HEK293 (cell line): ENCODE measurements at regions not wholly inside any gene's neighbourhood (a gene's known extent, or its start where the extent isn't known, plus 50 kb on each side); places are given as distances from the start of the nearest gene placed in this dataset.
"Not testable (repeated sequence)": the region's sequence is repeated elsewhere in the genome, so short reads cannot be mapped to it uniquely, and the experiment has no call there.

Experiments
- CTCF ChIA-PET: fragments of 350-600 bp; formaldehyde crosslinking; extraction: SDS; loops from one replicate; lab custom pipeline; 2021; ENCODE audit warnings: antibody characterized with exemption; lab: Yijun Ruan, JAX
- POLR2A ChIA-PET: fragments of 300-600 bp; formaldehyde crosslinking; extraction: SDS; loops from one replicate; lab custom pipeline; 2020; ENCODE audit warnings: antibody characterized with exemption, inconsistent platforms; lab: Yijun Ruan, JAX
- H3K27ac ChIP-seq: fragments of 200-500 bp; sonication (Bioruptor generic); 2 replicates; pipeline ENCODE4 v1.5.1; 2014; ENCODE audit warnings: low read depth, low read length, control low read depth, inconsistent platforms; ENCODE audit errors: extremely low read depth
- H3K36me3 ChIP-seq, 2 experiments: fragments of 200-500 bp in 1 of 2; sonication (Bioruptor generic) in 1 of 2; 1 replicate in 1 of 2; 2 replicates in 1 of 2; pipeline ENCODE4 v1.5.1; 2014 to 2017; ENCODE audit warnings: inconsistent platforms in 2 of 2, low read length in 2 of 2; ENCODE audit not compliant: control insufficient read depth in 2 of 2, insufficient read depth in 1 of 2
- H3K4me1 ChIP-seq: fragments of 200-500 bp; sonication (Bioruptor generic); 2 replicates; pipeline ENCODE4 v1.5.1; 2014; ENCODE audit warnings: mild to moderate bottlenecking, low read length, inconsistent platforms; ENCODE audit not compliant: control insufficient read depth, insufficient read depth
- H3K4me3 ChIP-seq: 2 replicates; pipeline ENCODE4 v1.5.1; 2011; ENCODE audit warnings: low read depth, mild to moderate bottlenecking, control low read depth, low read length, moderate library complexity
- H3K9me3 ChIP-seq: fragments of 200-500 bp; sonication (Bioruptor generic); 2 replicates; pipeline ENCODE4 v1.5.1; 2014; ENCODE audit warnings: low read depth, low read length, inconsistent platforms; ENCODE audit not compliant: control insufficient read depth, insufficient read depth
- FEZF1 ChIP-seq: fragments of 450-650 bp; formaldehyde crosslinking; IDR thresholded peaks from 2 replicates; pipeline ENCODE4 v1.5.1; 2016; ENCODE audit warnings: missing biosample characterization, missing genetic modification characterization
- KLF8 ChIP-seq: fragments of 450-650 bp; formaldehyde crosslinking; IDR thresholded peaks from 2 replicates; pipeline ENCODE4 v1.5.1; 2016; ENCODE audit warnings: missing biosample characterization, missing genetic modification characterization
- SETDB1 ChIP-seq: IDR thresholded peaks from one replicate; pipeline ENCODE4 v1.6.1; 2017; ENCODE audit warnings: mild to moderate bottlenecking, low read length, moderate library complexity, mixed read lengths; ENCODE audit not compliant: insufficient read length
- ZBTB17 ChIP-seq: fragments of 450-650 bp; formaldehyde crosslinking; IDR thresholded peaks from 2 replicates; pipeline ENCODE4 v1.5.1; 2016; ENCODE audit warnings: missing biosample characterization, missing genetic modification characterization
- ZEB2 ChIP-seq: fragments of 450-650 bp; formaldehyde crosslinking; IDR thresholded peaks from 2 replicates; pipeline ENCODE4 v1.5.1; 2016; ENCODE audit warnings: missing biosample characterization, missing genetic modification characterization
- ZNF114 ChIP-seq: fragments of 450-650 bp; formaldehyde crosslinking; IDR thresholded peaks from 2 replicates; pipeline ENCODE4 v1.5.0; 2017; ENCODE audit warnings: missing biosample characterization, missing genetic modification characterization
- ZNF146 ChIP-seq: fragments of 450-650 bp; formaldehyde crosslinking; IDR thresholded peaks from 2 replicates; pipeline ENCODE4 v1.5.1; 2016; ENCODE audit warnings: missing biosample characterization, missing genetic modification characterization
- ZNF239 ChIP-seq: fragments of 450-650 bp; formaldehyde crosslinking; IDR thresholded peaks from 2 replicates; pipeline ENCODE4 v1.5.1; 2016; ENCODE audit warnings: missing biosample characterization, missing genetic modification characterization
- ZNF266 ChIP-seq: fragments of 450-650 bp; formaldehyde crosslinking; IDR thresholded peaks from 2 replicates; pipeline ENCODE4 v1.5.1; 2016; ENCODE audit warnings: missing biosample characterization, missing genetic modification characterization, low read depth
- ZNF37A ChIP-seq: fragments of 450-650 bp; IDR thresholded peaks from 2 replicates; pipeline ENCODE4 v1.5.1; 2018; ENCODE audit warnings: missing biosample characterization, missing genetic modification characterization
- ZNF391 ChIP-seq: fragments of 450-650 bp; formaldehyde crosslinking; IDR thresholded peaks from 2 replicates; pipeline ENCODE4 v1.5.1; 2016; ENCODE audit warnings: low read depth, missing biosample characterization, missing genetic modification characterization, borderline replicate concordance
- ZNF530 ChIP-seq: fragments of 450-650 bp; formaldehyde crosslinking; IDR thresholded peaks from 2 replicates; pipeline ENCODE4 v1.5.1; 2016; ENCODE audit warnings: low read depth, missing biosample characterization, missing genetic modification characterization
- ZNF548 ChIP-seq: fragments of 450-650 bp; formaldehyde crosslinking; IDR thresholded peaks from 2 replicates; pipeline ENCODE4 v1.5.1; 2016; ENCODE audit warnings: missing biosample characterization, missing genetic modification characterization
- ZNF596 ChIP-seq: fragments of 450-650 bp; IDR thresholded peaks from 2 replicates; pipeline ENCODE4 v1.5.0; 2018; ENCODE audit warnings: missing biosample characterization, mild to moderate bottlenecking, missing genetic modification characterization, moderate library complexity
- ZNF610 ChIP-seq: fragments of 450-650 bp; formaldehyde crosslinking; IDR thresholded peaks from 2 replicates; pipeline ENCODE4 v1.5.1; 2016; ENCODE audit warnings: missing biosample characterization, missing genetic modification characterization, borderline replicate concordance
- ZNF658 ChIP-seq: fragments of 450-650 bp; formaldehyde crosslinking; IDR thresholded peaks from 2 replicates; pipeline ENCODE4; 2016; ENCODE audit warnings: missing biosample characterization, missing genetic modification characterization
- ZNF664 ChIP-seq: fragments of 450-650 bp; formaldehyde crosslinking; IDR thresholded peaks from 2 replicates; pipeline ENCODE4 v1.5.1; 2016; ENCODE audit warnings: missing biosample characterization, missing genetic modification characterization
- ZNF707 ChIP-seq: fragments of 450-650 bp; formaldehyde crosslinking; IDR thresholded peaks from 2 replicates; pipeline ENCODE4 v1.5.1; 2016; ENCODE audit warnings: missing biosample characterization, missing genetic modification characterization
- ZNF776 ChIP-seq: fragments of 450-650 bp; formaldehyde crosslinking; IDR thresholded peaks from 2 replicates; pipeline ENCODE4 v1.5.0; 2017; ENCODE audit warnings: missing biosample characterization, missing genetic modification characterization, borderline replicate concordance
- ZNF837 ChIP-seq: fragments of 450-650 bp; formaldehyde crosslinking; IDR thresholded peaks from 2 replicates; pipeline ENCODE4 v1.5.1; 2016; ENCODE audit warnings: missing biosample characterization, missing genetic modification characterization
- TF ChIP-seq, protein P1 (sequence below): fragments of 450-650 bp; formaldehyde crosslinking; IDR thresholded peaks from 2 replicates; pipeline ENCODE4 v1.5.1; 2017; ENCODE audit warnings: missing biosample characterization, missing genetic modification characterization
- TF ChIP-seq, protein P2 (sequence below): fragments of 450-650 bp; formaldehyde crosslinking; IDR thresholded peaks from 2 replicates; pipeline ENCODE4 v1.5.1; 2016; ENCODE audit warnings: missing biosample characterization, missing genetic modification characterization, borderline replicate concordance

DNA sequence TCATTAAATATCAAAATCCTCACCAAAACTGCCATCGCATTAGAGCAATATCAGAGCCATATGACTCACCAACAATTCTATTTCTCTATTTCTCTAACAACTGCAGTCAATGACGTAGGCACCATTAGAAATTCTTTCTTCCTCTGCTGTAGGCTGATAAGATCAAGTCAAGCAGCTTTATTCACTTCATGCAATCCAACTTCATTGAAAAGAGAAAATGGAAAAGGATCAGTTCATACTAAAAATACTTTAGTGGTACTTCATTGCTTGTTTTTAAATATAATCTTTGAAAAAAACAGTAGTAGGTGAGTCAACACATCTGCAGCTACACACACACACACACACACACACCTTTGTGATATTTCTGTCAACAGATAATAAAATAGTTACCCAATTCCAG is 345.3 kb upstream of the TENM3 start:
- no peaks in the 10 kb centered on the region for H3K9me3 ChIP-seq

DNA sequence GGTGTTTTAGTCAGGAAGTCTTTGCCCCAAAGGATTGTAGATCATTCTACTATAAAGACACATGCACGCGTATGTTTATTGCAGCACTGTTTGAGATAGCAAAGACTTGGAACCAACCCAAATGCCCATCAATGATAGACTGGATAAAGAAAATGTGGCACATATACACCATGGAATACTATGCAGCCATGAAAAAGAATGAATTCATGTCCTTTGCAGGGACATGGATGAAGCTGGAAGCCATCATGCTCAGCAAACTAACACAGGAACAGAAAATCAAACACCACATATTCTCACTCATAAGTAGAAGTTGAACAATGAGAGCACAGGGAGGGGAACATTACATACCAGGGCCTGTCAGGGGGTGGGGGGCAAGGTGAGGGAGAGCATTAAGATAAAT is 340.8 kb upstream of the TENM3 start:
- not testable (repeated sequence) for H3K4me1 ChIP-seq
- TF ChIP-seq ZNF146 (tag by site-specific recombination) = peak; percentile 77
- TF ChIP-seq, all 188 proteins: peak for 1; not testable (repeated sequence) for 187
- CTCF ChIA-PET, POLR2A ChIA-PET, H3K36me3 ChIP-seq, H3K27ac ChIP-seq, H3K9me3 ChIP-seq, H3K4me3 ChIP-seq: not testable (repeated sequence)

More for the DNA sequence above, 345.3 kb upstream of the TENM3 start:
- Histone ChIP-seq H3K4me3 (no peak overlapping the region), H3K4me1 (no peaks in the 10 kb centered on the region), H3K27ac (no peak overlapping the region), H3K36me3 (no peaks in the 10 kb centered on the region)
- ChIA-PET POLR2A (no interaction called here), CTCF (no interaction called here)
- TF ChIP-seq, protein P1, sequence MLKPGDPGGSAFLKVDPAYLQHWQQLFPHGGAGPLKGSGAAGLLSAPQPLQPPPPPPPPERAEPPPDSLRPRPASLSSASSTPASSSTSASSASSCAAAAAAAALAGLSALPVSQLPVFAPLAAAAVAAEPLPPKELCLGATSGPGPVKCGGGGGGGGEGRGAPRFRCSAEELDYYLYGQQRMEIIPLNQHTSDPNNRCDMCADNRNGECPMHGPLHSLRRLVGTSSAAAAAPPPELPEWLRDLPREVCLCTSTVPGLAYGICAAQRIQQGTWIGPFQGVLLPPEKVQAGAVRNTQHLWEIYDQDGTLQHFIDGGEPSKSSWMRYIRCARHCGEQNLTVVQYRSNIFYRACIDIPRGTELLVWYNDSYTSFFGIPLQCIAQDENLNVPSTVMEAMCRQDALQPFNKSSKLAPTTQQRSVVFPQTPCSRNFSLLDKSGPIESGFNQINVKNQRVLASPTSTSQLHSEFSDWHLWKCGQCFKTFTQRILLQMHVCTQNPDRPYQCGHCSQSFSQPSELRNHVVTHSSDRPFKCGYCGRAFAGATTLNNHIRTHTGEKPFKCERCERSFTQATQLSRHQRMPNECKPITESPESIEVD (tag by site-specific recombination) = peak; percentile 34; the same call in 1 of the 2 replicates
- TF ChIP-seq ZNF837 (tag by site-specific recombination) = no peak

DNA sequence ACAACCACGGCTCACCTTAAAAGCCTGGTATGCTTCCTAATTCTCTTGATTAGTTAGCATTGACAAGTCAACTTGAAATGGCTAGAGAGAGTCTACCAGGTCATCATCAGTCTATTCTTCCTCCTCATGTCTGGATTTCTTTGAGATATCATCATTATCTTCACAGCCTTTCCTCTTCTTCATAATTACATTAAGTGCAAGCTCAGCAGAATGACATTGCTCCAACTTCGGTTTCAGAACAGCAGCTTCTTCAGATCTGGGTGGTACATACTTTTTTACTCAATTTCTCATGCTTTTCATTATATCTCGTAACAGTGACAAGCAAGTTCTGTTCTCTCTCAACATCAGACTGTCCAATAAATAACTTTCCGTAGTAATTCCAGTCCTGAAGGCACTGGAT is 337.5 kb upstream of the TENM3 start:
- ChIA-PET POLR2A (interaction anchor here (0.7 kb wide), 1 partner anchor 132 kb away, joined by 3 read pairs; no protein-coding TSS in a partner anchor), CTCF (no interaction called here)
- no peaks in the 10 kb centered on the region for H3K36me3 ChIP-seq
- TF ChIP-seq FEZF1 (tag by site-specific recombination) (no peak), ZNF664 (no peak), ZNF239 (tag by site-specific recombination) (no peak), ZNF266 (tag by site-specific recombination) (no peak), ZNF391 (tag by site-specific recombination) (no peak), ZNF530 (tag by site-specific recombination) (no peak), KLF8 (tag by site-specific recombination) (no peak), ZNF548 (tag by site-specific recombination) (no peak), ZNF114 (tag by site-specific recombination) (no peak), ZNF707 (tag by site-specific recombination) (no peak), ZNF658 (tag by site-specific recombination) (no peak), ZNF37A (no peak), ZNF610 (tag by site-specific recombination) (no peak), SETDB1 (no peak), ZNF776 (tag by site-specific recombination) (no peak), ZEB2 (no peak), ZBTB17 (tag by site-specific recombination) (no peak), ZNF596 (tag by site-specific recombination) (no peak)
- TF ChIP-seq, protein P2, sequence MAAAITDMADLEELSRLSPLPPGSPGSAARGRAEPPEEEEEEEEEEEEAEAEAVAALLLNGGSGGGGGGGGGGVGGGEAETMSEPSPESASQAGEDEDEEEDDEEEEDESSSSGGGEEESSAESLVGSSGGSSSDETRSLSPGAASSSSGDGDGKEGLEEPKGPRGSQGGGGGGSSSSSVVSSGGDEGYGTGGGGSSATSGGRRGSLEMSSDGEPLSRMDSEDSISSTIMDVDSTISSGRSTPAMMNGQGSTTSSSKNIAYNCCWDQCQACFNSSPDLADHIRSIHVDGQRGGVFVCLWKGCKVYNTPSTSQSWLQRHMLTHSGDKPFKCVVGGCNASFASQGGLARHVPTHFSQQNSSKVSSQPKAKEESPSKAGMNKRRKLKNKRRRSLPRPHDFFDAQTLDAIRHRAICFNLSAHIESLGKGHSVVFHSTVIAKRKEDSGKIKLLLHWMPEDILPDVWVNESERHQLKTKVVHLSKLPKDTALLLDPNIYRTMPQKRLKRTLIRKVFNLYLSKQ (tag by site-specific recombination) = no peak
- TF ChIP-seq, all 188 proteins: peak for 0
- H3K9me3 ChIP-seq = no peaks in the 10 kb centered on the region
- H3K4me1 ChIP-seq = no peaks in the 10 kb centered on the region
- H3K27ac ChIP-seq = no peak overlapping the region
- no peak overlapping the region for H3K4me3 ChIP-seq
